ENCODE measurements at regions not wholly inside any gene's neighbourhood (a gene's known extent, or its start where the extent isn't known, plus 50 kb on each side); places are given as distances from the start of the nearest gene placed in this dataset.

GRCh38 chr12:124499190-124499753 lies 68.1 kb downstream of the NCOR2 start:
- Mint-ChIP-seq H3K9me3 (no peaks in the 10 kb centered on the region), H3K4me1 (peaks cover 31 to 69% (median 50%) of the 10 kb centered on the region in 3 donors), H3K4me3 (no peak overlapping the region), H3K36me3 (peaks cover 0 to 7% (median 0%) of the 10 kb centered on the region in 3 donors), H3K27me3 (no peaks in the 10 kb centered on the region), H3K27ac (no peak overlapping the region)
- Histone ChIP-seq H3K4me1 (ENCODE audit: insufficient read depth, low read length) (peaks cover 6% of the 10 kb centered on the region), H3K27ac (ENCODE audit: low read depth, low read length) (no peak overlapping the region), H3K27me3 (ENCODE audit: insufficient read depth, low read length, poor library complexity, severe bottlenecking) (no peaks in the 10 kb centered on the region), H3K4me3 (ENCODE audit: low read length) (no peak overlapping the region), H3K36me3 (ENCODE audit: insufficient read depth, low read length) (no peaks in the 10 kb centered on the region), H3K9me3 (ENCODE audit: low read length) (no peaks in the 10 kb centered on the region)
- ChIA-PET POLR2A (no interaction called here), CTCF (no interaction called here)
- no peak for DNase-seq

GRCh38 chr12:124498275-124499189 lies 68.9 kb downstream of the NCOR2 start:
- Mint-ChIP-seq H3K27ac (peak overlapping the region in 2 of 8 donors; percentile 44 to 92), H3K4me3 (no peak overlapping the region), H3K36me3 (peaks cover 0 to 13% (median 4%) of the 10 kb centered on the region in 3 donors), H3K9me3 (no peaks in the 10 kb centered on the region), H3K27me3 (no peaks in the 10 kb centered on the region), H3K4me1 (peaks cover 34 to 73% (median 54%) of the 10 kb centered on the region in 3 donors)
- no peak for DNase-seq
- Histone ChIP-seq H3K36me3 (ENCODE audit: insufficient read depth, low read length) (no peaks in the 10 kb centered on the region), H3K4me3 (ENCODE audit: low read length) (no peak overlapping the region), H3K27me3 (ENCODE audit: insufficient read depth, low read length, poor library complexity, severe bottlenecking) (no peaks in the 10 kb centered on the region), H3K27ac (ENCODE audit: low read depth, low read length) (no peak overlapping the region), H3K4me1 (ENCODE audit: insufficient read depth, low read length) (peaks cover 14% of the 10 kb centered on the region), H3K9me3 (ENCODE audit: low read length) (no peaks in the 10 kb centered on the region)
- POLR2A ChIA-PET, result no interaction called here
- CTCF ChIA-PET, result interaction anchor here (1.0 kb wide), 1 partner anchor 151 kb away, joined by 3 read pairs; no protein-coding TSS in a partner anchor

- Mint-ChIP-seq H3K36me3 (peaks cover 0 to 16% (median 4%) of the 10 kb centered on the region in 3 donors), H3K27me3 (no peaks in the 10 kb centered on the region), H3K9me3 (no peaks in the 10 kb centered on the region), H3K4me3 (no peak overlapping the region), H3K27ac (peak overlapping the region in 1 of 8 donors; percentile 52), H3K4me1 (peaks cover 29 to 78% (median 53%) of the 10 kb centered on the region in 3 donors)
- Histone ChIP-seq H3K36me3 (ENCODE audit: insufficient read depth, low read length) (no peaks in the 10 kb centered on the region), H3K4me1 (ENCODE audit: insufficient read depth, low read length) (peaks cover 14% of the 10 kb centered on the region), H3K9me3 (ENCODE audit: low read length) (no peaks in the 10 kb centered on the region), H3K27ac (ENCODE audit: low read depth, low read length) (no peak overlapping the region), H3K27me3 (ENCODE audit: insufficient read depth, low read length, poor library complexity, severe bottlenecking) (no peaks in the 10 kb centered on the region), H3K4me3 (ENCODE audit: low read length) (no peak overlapping the region)
- DNase-seq, result no peak
- ChIA-PET CTCF (interaction anchor here (1.0 kb wide), 1 partner anchor 150 kb away, joined by 3 read pairs; no protein-coding TSS in a partner anchor), POLR2A (no interaction called here)
Measured at GRCh38 chr12:124497658-124498057, 69.8 kb downstream of the NCOR2 start.

GRCh38 chr12:124497039-124497438 lies 70.4 kb downstream of the NCOR2 start:
- H3K4me3 ChIP-seq (ENCODE audit: low read length), result no peak overlapping the region
- CTCF ChIA-PET, result interaction anchor here (1.0 kb wide), 1 partner anchor 149 kb away, joined by 3 read pairs; no protein-coding TSS in a partner anchor

GRCh38 chr12:124496584-124496983 lies 70.8 kb downstream of the NCOR2 start:
- H3K4me3 Mint-ChIP-seq, result peak overlapping the region in 1 of 7 donors; percentile 20
- Histone ChIP-seq H3K4me3 (ENCODE audit: low read length) (no peak overlapping the region), H3K36me3 (ENCODE audit: insufficient read depth, low read length) (no peaks in the 10 kb centered on the region), H3K4me1 (ENCODE audit: insufficient read depth, low read length) (peaks cover 14% of the 10 kb centered on the region), H3K9me3 (ENCODE audit: low read length) (no peaks in the 10 kb centered on the region), H3K27me3 (ENCODE audit: insufficient read depth, low read length, poor library complexity, severe bottlenecking) (no peaks in the 10 kb centered on the region), H3K27ac (ENCODE audit: low read depth, low read length) (no peak overlapping the region)
- ChIA-PET CTCF (no interaction called here), POLR2A (no interaction called here)
- peak overlapping the region in 2 of 8 donors; percentile 64 to 72 for H3K27ac Mint-ChIP-seq
- no peak for DNase-seq
- no peaks in the 10 kb centered on the region for H3K9me3 Mint-ChIP-seq
- peaks cover 24 to 72% (median 52%) of the 10 kb centered on the region in 3 donors for H3K4me1 Mint-ChIP-seq
- no peaks in the 10 kb centered on the region for H3K27me3 Mint-ChIP-seq
- H3K36me3 Mint-ChIP-seq, result peaks cover 0 to 18% (median 4%) of the 10 kb centered on the region in 3 donors

More at GRCh38 chr12:124497039-124497438, 70.4 kb downstream of the NCOR2 start:
- Mint-ChIP-seq H3K27me3 (no peaks in the 10 kb centered on the region), H3K27ac (peak overlapping the region in 3 of 8 donors; percentile 27 to 72 (median 64)), H3K4me3 (peak overlapping the region in 1 of 7 donors; percentile 20), H3K36me3 (peaks cover 0 to 16% (median 4%) of the 10 kb centered on the region in 3 donors), H3K4me1 (peaks cover 25 to 73% (median 53%) of the 10 kb centered on the region in 3 donors), H3K9me3 (no peaks in the 10 kb centered on the region)
- H3K27me3 ChIP-seq (ENCODE audit: insufficient read depth, low read length, poor library complexity, severe bottlenecking), result no peaks in the 10 kb centered on the region
- POLR2A ChIA-PET, result no interaction called here
- no peak for DNase-seq
- no peaks in the 10 kb centered on the region for H3K9me3 ChIP-seq (ENCODE audit: low read length)
- H3K27ac ChIP-seq (ENCODE audit: low read depth, low read length), result no peak overlapping the region
- peaks cover 14% of the 10 kb centered on the region for H3K4me1 ChIP-seq (ENCODE audit: insufficient read depth, low read length)
- H3K36me3 ChIP-seq (ENCODE audit: insufficient read depth, low read length), result no peaks in the 10 kb centered on the region

GRCh38 chr12:124495194-124495983 lies 72.0 kb downstream of the NCOR2 start:
- peaks cover 24 to 72% (median 49%) of the 10 kb centered on the region in 3 donors for H3K4me1 Mint-ChIP-seq
- ChIA-PET POLR2A (no interaction called here), CTCF (interaction anchor here (1.0 kb wide), 1 partner anchor 10 kb away, joined by 3 read pairs; no protein-coding TSS in a partner anchor)
- peak overlapping the region in 4 of 8 donors; percentile 23 to 43 (median 36) for H3K27ac Mint-ChIP-seq
- Histone ChIP-seq H3K27ac (ENCODE audit: low read depth, low read length) (no peak overlapping the region), H3K27me3 (ENCODE audit: insufficient read depth, low read length, poor library complexity, severe bottlenecking) (no peaks in the 10 kb centered on the region), H3K9me3 (ENCODE audit: low read length) (no peaks in the 10 kb centered on the region), H3K36me3 (ENCODE audit: insufficient read depth, low read length) (no peaks in the 10 kb centered on the region), H3K4me3 (ENCODE audit: low read length) (no peak overlapping the region), H3K4me1 (ENCODE audit: insufficient read depth, low read length) (peaks cover 14% of the 10 kb centered on the region)
- DNase-seq, result no peak
- H3K27me3 Mint-ChIP-seq, result no peaks in the 10 kb centered on the region
- no peak overlapping the region for H3K4me3 Mint-ChIP-seq
- H3K36me3 Mint-ChIP-seq, result peaks cover 0 to 23% (median 4%) of the 10 kb centered on the region in 3 donors
- H3K9me3 Mint-ChIP-seq, result no peaks in the 10 kb centered on the region

GRCh38 chr12:124494751-124495129 lies 72.7 kb downstream of the NCOR2 start:
- CTCF ChIA-PET, result no interaction called here
- Mint-ChIP-seq H3K4me3 (no peak overlapping the region), H3K27ac (peak overlapping the region in 1 of 8 donors; percentile 97), H3K9me3 (no peaks in the 10 kb centered on the region), H3K36me3 (peaks cover 0 to 23% (median 4%) of the 10 kb centered on the region in 3 donors), H3K27me3 (no peaks in the 10 kb centered on the region), H3K4me1 (peaks cover 23 to 70% (median 48%) of the 10 kb centered on the region in 3 donors)
- Histone ChIP-seq H3K36me3 (ENCODE audit: insufficient read depth, low read length) (no peaks in the 10 kb centered on the region), H3K4me3 (ENCODE audit: low read length) (no peak overlapping the region), H3K27me3 (ENCODE audit: insufficient read depth, low read length, poor library complexity, severe bottlenecking) (no peaks in the 10 kb centered on the region), H3K9me3 (ENCODE audit: low read length) (no peaks in the 10 kb centered on the region), H3K4me1 (ENCODE audit: insufficient read depth, low read length) (peaks cover 14% of the 10 kb centered on the region), H3K27ac (ENCODE audit: low read depth, low read length) (no peak overlapping the region)
- no peak for DNase-seq
- POLR2A ChIA-PET, result no interaction called here
